Stimulated activated CD8-positive, alpha-beta memory T cell treated with anti-CD3 and anti-CD28 coated beads, Interleukin-15, amount 100 ng/mL, for 4 hours (primary cell): ENCODE measurements at regions not wholly inside any gene's neighbourhood (a gene's known extent, or its start where the extent isn't known, plus 50 kb on each side); places are given as distances from the start of the nearest gene placed in this dataset.

Source experiments
- DNase-seq, 2 donors: peaks; one replicate each; pipeline ENCODE4 v3.0.0-alpha.2; 2020; ENCODE audit warnings: low read depth in 2 of 2

DNA sequence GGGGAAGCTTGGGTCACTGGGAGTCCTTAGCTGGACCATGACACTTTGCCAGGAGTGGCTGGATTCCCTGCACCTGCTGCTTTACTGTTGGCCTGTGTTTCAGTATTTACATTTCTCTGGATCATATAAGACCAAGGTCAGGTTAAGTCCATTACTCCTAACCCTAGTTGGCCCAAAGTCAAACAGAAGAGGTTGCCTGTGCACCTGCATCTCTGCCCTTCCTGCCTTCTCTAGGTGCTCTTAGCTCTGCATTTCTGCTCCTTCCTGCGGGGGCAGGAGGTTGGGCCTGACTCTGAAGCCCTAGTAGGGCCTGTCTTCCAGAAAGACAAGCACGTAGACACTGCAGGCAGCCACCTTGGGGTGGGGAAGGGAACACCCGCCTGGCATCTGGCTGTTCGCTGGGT lies 124.3 kb downstream of the RPLP1 start:
- DNase-seq = no peak

DNA sequence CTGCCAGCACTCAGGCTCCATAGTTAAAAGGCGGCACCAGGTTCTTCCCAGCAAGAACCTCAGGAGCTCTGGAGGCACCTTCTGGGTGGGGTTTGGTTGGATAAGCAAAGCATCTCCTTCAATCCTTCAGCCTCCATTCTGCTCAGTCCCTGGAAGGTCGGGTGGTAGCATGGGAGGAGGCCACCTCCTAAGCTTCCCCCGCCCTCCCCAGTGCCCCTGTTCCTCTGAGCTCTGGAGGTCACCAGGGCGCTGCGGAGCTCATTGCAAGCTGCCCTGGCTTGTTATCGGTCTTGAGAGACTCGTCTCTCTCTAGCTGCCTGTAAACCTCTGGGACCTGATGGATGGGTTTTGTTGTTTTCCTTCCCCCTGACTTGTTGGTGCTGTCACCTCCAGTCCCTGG lies 124.8 kb downstream of the RPLP1 start:
- no peak for DNase-seq

DNA sequence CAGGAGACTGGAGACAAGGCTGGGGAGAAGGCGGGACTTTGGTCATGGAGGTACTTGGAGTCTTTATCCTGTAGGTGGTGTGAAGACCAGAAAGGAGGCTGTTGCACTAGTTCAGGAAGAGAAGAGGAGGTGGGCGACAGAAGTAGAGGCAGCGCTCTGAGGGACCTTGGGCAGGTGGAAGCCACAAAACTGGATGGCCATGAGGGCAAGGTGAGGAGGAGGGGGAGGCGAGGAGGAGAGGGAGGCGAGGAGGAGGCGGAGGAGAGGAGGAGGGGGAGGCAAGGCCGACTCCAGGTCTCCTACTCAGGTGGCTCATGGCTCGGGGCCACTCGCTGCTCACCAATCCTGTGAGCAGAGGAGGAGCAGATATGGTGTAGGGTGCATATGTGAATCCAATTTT lies 125.6 kb downstream of the RPLP1 start:
- DNase-seq = no peak

DNA sequence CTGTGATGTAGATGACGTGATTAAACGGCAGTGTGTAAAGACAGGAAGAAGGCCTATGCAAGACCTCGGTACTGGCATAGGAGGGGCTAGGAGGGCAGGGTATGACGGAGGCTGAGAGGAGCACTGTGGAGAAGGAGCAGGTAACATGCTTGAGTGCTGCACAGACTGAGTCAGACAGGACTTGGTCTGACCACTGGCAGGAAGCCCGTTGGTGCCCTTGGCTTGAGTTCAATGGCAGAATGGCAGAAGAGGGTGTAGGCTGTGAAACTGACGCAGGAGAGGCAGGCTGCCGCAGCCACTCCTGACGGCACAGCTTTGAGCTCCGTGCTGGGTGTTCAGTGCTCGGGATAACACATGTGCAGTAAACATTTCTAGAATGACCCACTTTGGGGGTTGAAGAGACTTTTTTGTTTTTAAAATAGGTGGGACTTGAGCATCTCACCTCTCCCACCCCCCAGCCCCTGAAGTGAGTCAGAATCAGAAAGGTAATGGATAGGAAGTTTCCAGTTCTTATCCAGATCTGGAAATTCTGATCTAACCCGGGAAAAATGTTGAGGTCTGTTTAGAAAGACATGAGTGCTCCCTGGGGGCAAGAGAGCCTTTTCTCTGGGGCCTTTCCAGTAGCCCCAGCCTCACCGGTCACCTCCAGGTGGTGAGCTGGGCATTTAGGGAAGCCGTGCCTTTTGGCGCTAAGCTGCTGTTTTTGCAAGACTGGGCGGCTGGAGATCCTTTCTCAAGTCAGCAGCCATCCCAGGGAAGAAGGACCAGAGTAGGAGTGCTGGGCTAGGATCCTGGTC lies 126.4 kb downstream of the RPLP1 start:
- DNase-seq = no peak

DNA sequence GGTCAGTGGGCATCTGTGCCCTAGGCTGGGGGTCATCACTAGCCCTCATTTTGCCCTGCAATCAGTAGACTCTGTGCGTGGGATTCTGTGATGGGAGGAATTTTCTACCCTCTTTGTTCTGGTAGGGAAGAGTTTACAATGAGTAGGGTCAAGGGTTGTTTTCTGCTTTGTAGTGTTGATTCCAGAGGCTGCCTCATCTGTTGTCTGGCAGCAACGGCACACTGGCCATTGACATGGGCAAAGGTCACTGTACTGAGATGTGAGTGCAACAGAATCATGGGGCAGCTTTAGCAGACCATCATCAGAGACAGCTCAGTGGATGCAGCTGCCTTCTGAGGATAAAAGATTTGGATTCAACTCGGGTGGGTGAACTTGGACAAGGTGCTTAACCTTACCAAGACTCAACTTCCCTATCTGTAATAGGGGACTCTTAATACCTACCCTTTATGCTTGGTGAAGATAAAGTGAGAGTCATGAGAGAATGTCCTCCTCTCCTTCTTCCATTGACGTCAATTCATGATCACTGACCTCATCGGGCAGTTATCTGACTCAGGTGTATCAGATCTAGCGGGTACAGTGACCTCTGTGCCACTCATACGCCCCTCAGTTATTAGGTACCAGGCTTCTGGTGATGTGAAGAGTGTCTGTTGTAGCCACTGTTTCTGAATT lies 127.5 kb downstream of the RPLP1 start:
- DNase-seq = no peak

DNA sequence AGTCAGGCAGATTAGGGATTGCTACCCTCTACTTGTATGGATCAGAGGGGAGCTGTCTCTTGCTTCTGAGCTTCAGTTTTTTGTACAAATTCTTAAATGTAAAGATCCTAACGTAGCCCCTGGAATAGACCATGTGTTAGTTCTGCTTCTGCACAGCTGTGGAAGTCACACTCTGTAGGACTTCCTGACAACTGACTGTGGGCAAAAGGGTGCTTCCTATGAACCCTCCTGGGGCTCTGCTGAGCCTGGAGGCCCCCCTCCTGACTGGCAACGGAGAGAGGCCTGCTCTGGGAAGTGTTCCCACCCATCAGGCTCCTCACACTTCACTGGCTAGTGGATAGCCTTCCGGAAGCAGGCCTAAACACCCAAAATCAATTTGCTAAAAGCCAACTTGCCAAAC lies 131.0 kb downstream of the RPLP1 start:
- DNase-seq = no peak

DNA sequence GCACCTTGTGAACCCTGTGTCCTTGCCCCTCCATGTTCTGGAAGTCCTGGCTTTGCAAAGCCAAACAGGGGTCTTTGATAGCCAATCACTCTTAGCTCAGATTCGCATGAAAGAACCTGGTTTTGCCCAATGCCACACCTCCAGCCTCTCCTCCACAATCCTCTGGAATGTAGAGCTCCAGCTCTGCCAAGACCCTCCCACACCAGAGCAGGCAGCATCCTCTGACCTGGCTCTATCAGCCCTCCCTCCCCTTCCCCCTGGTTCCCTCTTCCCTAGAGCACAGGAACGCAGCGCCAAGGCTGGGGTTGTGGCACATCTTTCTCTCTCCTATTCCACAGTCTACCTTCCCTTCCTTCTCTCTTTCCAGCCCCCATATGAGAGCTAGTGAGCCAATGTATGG lies 133.3 kb downstream of the RPLP1 start:
- no peak for DNase-seq

DNA sequence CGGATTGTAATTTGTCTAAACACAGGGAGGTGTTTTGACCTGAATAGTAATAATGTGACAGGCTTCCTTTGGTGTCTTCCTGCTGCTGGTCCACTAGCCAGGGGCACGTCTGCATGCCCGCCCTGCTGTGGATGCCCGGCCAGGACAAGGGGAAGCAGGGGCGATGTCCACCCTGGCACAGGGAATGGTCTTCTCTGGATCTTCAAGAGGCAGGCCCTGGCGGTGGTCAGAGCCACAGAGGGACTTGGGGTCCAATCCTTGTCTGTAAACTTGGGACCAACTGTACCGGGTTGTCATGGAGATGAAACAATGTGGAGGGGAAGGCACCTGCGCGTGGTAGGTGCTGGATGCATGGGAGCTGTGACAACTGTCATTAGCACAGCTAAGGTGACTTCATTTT lies 134.1 kb downstream of the RPLP1 start:
- DNase-seq = no peak

DNA sequence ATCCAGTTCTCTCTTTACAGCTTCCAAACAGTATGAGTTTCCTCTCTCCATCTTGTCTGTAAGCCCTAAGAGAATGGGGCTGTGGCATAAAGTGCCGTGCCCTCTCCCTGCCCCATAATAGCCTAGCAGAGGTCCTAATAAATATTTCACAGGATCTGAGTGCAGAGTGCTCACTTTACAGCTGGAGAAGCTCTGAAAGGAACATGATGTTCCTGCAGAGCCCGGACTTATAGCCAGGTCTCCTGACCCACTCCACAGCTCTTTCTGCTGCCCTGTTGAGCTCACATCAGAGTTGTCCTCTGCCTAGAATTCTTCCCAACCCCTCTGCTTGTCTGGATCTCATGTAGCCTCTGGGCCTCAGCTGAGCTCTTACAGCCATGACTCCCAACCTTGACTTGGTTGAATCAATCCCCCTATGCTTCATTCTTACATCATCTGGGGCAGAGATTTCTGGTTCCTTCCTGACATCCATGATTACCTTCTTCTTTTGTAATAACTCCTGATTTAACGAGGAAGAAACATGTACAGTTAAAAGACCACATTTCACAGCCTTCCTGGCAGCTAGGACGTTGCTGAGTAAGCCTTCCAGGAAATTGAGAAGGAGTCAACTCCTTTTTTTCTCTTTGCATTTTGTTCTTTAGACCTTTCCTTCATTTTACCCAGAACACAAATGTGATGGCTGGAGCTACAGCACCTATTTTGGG lies 135.3 kb downstream of the RPLP1 start:
- no peak for DNase-seq

DNA sequence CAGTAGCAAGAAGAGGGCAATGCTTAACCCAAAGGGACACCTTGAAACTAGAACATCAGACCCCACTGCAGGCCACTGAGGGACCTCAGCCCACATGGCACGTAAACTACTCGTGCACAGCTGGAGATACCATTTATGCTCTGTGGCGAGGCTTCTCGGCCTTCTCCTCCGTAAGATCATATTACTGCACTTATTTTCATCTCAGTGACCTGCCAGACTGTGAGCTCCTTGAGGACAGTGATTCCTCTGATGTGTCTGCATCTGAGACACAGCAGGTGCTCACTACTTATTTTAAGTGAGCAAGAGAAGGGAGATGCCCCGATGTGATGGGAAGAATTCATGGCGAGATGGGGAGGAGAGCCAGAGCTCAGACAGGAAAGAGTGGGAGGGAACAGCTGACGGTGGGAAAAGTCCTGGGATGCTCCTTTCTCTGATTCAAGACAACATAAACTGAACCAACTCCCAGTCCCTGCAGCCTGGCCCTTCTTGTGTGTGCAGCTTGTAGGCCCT lies 137.6 kb downstream of the RPLP1 start:
- DNase-seq = no peak

DNA sequence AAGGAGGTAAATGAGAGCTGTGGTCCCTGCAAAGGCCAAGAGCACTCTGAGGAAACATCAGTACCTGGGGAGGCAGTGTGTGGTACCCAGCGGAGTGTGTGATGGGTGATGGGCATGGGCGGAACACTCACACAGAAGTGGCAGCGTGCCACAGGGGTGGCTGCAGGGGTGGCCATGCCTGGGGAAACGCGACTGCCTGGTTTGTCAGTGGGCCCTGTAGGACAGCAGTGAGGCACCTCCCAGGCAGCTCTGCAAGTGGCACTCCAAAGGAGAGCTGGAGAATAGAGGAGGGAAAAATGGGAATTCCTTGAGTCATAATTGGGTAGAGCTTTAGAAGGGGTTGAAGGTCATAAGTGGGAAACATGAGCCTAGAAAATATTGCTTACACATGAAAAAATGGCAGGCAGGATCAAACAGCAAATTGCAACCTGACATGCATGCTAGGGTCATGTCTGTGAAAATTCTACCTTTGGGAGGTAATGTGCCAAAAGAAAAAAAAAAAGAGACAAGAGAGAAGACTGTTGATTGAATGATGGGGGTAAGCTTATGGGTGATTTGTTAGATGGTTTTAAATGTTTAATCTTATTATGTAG lies 138.4 kb downstream of the RPLP1 start:
- DNase-seq = no peak

DNA sequence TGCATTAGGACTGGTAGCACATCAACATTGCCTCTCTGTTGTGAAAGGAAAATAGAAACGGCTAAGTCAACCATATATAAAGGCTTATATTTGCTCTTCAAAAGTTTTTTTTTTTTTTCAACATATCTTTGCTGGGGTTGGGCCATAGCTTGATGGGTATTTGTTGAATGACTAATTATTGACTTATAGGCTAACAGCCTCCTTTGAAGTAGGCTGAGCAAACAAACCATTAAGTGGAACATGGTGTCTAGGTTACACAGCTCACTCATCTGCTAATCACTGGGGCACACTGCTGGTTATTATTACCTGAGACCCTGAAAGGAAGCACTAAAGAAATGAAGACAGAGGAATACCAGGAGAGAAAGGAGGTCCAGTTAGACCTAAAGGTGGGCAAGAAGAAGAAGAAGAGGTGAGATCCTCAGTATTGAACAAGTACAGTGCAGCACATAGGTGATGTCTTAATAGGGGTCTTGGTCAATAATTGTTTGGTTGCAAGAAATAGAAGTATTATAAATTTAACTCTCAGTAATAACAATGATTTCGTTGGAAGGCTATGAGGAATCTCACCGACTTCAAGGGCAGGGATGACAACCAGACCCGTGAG lies 139.4 kb downstream of the RPLP1 start:
- no peak for DNase-seq

DNA sequence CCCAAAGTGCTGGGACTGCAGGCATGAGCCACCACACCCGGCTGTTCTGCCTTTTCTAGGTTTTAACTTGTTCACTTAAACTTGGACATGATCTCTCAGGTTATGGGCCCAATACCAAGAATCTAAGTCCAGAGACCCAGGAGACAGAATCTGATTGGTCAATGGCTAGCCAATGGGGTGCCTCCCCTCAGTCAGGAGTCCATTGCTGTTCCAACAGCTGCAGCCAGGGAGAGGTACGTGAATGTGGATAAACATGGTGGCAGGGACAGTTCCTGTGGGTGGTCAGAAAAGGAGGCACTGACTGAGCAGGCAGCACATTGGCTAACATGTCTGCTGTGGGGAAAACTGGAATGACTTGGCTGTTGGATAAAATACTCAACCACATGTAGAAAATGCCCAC lies 140.3 kb downstream of the RPLP1 start:
- DNase-seq = no peak

DNA sequence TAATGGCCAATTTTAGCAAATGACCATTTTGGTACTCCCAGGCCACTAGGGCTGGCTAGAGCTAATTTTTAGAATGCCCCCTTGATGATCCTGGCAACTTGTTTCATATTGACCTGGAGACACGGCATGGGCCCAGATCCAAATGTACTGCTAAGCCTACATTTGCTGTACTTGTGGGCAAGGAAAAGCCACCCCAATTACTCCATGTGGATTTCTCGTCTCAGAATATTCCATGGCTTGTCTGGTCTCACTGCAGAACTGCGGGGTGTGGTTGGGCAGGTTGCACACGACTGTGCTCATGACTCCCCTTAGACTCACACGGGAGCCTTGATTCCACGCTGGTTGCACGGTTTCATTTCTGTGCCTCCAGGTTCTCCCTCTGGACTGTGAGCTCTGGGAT lies 140.9 kb downstream of the RPLP1 start:
- no peak for DNase-seq

DNA sequence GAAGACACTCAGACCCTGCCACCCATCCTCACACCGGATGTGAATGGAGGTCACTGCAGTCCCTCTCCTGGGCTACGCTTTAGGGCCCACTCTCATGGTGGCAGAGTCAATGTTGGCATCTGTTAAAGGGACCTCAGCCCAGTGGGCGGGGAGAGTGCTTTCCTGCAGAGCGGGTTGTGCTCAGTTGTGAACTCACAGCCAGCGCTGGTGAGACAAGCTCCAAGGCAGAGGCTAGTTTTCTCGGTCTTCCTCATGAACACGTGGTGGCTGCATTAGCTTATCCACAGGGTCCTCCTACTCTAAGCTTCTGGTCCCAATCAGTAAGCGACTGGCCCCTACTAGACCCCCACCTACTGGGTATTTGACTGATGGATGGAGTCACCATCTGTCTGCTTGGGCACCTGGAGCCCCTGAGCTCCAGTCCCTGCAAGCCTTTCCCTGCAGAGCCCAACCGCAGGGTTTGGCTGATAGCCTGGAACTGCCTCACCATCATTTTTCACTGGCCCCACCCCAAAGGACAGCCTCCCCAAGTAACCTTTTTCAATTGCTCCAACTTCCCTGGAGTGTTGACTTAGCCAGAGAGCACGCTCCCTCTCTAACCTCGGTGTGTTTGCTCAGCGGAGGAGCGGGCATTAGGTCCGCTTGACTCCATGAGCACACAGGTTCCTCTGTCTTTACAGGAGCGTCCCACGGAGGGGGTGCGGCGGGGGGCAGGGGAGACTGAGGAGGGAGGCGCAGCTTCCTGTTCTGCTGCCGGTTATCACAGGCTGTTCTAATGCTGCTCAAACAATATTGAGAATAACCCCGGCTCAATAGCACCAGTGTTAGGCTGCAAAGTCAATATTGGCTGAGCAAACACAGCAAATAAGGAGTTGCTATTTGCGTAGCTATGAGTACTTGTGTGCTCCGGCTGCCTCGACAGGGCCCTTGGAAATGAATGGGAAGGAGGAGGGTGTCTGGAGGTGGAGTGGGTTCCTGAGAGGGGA lies 141.7 kb downstream of the RPLP1 start:
- DNase-seq = no peak

DNA sequence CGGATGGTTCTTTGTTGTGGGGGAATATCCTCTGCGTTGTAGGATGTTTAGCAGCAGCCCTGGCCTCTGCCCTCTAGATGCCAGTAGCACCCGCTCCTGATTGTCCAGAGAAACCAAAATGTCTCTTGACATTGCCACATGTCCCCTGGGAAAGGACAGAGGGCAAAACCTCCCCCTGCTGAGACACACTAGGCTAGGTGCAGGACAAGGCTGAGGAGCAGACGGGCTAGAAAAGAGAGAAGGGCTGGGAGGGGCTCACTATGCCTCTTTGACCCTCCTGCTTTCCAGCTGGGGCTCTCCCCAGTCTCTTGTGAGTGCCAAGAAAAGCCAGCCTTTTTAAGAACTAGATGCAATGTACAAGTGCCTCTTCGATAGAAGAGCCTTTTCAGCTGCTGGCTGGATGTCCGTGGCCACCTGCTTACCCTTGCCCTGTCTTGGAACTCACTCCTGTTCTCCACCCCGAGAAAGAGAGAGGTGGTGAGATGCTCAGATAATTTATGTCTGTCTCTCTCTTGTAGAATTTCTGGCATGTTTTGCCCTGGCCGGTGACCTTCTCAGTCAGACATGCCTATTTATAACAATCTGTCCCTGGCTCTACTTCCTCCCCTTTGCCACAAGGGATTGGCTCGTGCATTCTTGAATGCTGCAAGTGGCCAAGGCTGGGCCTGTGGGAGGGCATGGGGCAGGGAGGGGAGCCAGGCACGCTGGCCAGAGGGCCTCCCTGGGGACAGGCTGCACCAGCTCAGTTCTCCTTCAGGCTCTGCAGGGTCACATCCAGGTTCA lies 142.6 kb downstream of the RPLP1 start:
- no peak for DNase-seq

DNA sequence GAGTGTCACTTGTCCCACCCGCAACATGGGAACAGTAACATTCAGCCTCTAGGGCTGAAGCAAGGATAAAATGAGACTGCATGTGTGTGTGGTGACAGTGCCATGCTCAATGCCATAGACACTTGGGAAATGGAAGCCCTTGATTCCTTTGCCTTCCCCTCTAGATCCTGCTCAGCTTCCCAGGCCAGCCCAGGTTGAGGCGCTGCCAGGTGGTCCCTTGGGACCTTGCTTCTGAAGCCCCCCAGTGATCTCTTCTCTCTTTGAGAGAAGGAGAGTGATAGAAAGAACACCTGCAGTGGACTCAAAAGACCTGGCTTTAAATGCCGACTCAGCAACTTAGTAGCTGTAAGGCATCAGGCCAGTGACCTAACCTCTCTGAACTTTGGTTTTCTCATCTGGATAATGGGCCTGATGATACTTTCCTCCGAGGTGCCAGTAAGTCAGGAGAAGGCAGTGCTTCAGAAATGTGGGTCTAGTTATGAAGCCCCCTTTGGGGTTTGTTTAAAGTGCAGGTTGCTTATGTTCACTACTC lies 144.5 kb downstream of the RPLP1 start:
- DNase-seq = no peak

DNA sequence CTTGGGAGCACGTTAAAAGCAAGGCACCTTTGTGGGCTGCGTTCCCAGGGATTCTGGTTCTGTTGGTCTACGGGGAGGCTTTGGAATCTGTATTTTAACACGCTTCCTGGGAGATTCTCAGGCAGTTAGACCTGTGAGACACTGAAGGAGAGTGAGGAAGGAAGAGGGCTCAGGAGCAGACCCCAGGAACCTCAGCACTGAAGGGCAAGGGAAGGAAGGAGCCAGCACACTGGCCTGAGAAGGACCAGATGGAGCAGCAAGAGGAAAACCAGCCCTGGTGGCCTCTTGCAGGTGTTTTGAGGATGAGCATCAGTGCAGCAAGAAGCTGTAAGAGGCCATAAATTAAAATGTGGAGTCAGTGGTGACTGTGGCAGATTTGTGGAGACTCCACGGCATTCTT lies 146.7 kb downstream of the RPLP1 start:
- DNase-seq = no peak

DNA sequence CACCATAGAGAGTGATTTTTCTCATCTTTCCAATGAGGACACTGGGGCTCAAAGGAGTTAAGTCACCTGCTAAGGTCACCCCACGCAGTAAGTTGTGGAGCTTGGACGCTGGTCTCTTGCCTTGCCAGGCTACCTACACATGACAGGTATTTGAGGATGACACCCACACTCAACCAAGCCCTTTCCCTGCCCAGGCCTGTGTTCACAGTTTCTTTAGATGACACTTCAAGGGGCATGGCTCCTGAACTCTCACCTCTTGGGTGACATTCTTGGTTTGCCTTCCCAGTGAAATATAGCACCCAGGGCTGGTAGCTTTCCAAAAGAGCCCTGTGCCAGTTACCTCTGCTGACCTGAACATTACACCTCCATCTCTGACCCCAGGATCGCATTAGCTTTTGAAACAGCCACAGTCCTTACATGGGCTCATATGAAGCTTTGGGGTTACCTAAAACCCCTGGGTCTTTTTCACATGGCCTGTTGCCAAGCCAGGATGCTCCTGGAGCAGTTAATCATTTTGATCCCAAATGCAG lies 148.0 kb downstream of the RPLP1 start:
- no peak for DNase-seq
